ENCODE measurements at regions not wholly inside any gene's neighbourhood (a gene's known extent, or its start where the extent isn't known, plus 50 kb on each side); places are given as distances from the start of the nearest gene placed in this dataset.

GRCh38 chr2:196376984-196377877 lies 205.9 kb upstream of the STK17B start:
- Histone ChIP-seq H3K36me3 (ENCODE audit: control insufficient read depth, insufficient read depth, low read length) (no peaks in the 10 kb centered on the region), H3K4me1 (ENCODE audit: control insufficient read depth, insufficient read depth, low read length) (no peaks in the 10 kb centered on the region), H3K4me3 (ENCODE audit: low read length) (no peak overlapping the region), H3K9me3 (ENCODE audit: control insufficient read depth, insufficient read depth, low read length) (no peaks in the 10 kb centered on the region), H3K27me3 (ENCODE audit: control insufficient read depth, insufficient read depth, low read length) (no peaks in the 10 kb centered on the region), H3K27ac (ENCODE audit: low read length) (no peak overlapping the region)
- no peak for TF ChIP-seq CTCF (IDR thresholded peaks at IDR 0.05)
- Mint-ChIP-seq H3K27ac (no peak overlapping the region), H3K27me3 (ENCODE audit: low read depth in 2 of 2) (peaks cover 3 to 27% of the 10 kb centered on the region in 2 donors), H3K4me1 (no peaks in the 10 kb centered on the region), H3K4me3 (no peak overlapping the region), H3K9me3 (no peaks in the 10 kb centered on the region), H3K36me3 (no peaks in the 10 kb centered on the region)
- 84% methylated on average over 4 of the region's 8 CpGs for WGBS (ENCODE audit: insufficient coverage)
- ATAC-seq (no peak), DNase-seq (no peak)
- intact Hi-C loops (cut with micrococcal nuclease): no loop called here

GRCh38 chr2:196379600-196379999 lies 208.2 kb upstream of the STK17B start:
- H3K27me3 Mint-ChIP-seq (ENCODE audit: low read depth in 2 of 2): peaks cover 8 to 27% of the 10 kb centered on the region in 2 donors
- H3K27ac Mint-ChIP-seq: no peak overlapping the region
- no peak for TF ChIP-seq CTCF (IDR thresholded peaks at IDR 0.05)
- H3K4me3 Mint-ChIP-seq: no peak overlapping the region
- no peaks in the 10 kb centered on the region for H3K9me3 ChIP-seq (ENCODE audit: control insufficient read depth, insufficient read depth, low read length)
- H3K27ac ChIP-seq (ENCODE audit: low read length): no peak overlapping the region
- H3K36me3 Mint-ChIP-seq: no peaks in the 10 kb centered on the region
- no peak overlapping the region for H3K4me3 ChIP-seq (ENCODE audit: low read length)
- no peaks in the 10 kb centered on the region for H3K9me3 Mint-ChIP-seq
- no peak for ATAC-seq
- DNase-seq: no peak
- intact Hi-C loops (cut with micrococcal nuclease): no loop called here
- H3K36me3 ChIP-seq (ENCODE audit: control insufficient read depth, insufficient read depth, low read length): no peaks in the 10 kb centered on the region
- H3K4me1 Mint-ChIP-seq: no peaks in the 10 kb centered on the region
- 93% methylated on average over 3 of the region's 3 CpGs for WGBS (ENCODE audit: insufficient coverage)
- H3K27me3 ChIP-seq (ENCODE audit: control insufficient read depth, insufficient read depth, low read length): no peaks in the 10 kb centered on the region
- H3K4me1 ChIP-seq (ENCODE audit: control insufficient read depth, insufficient read depth, low read length): no peaks in the 10 kb centered on the region

- Mint-ChIP-seq H3K27me3 (ENCODE audit: low read depth in 2 of 2) (peaks cover 8 to 27% of the 10 kb centered on the region in 2 donors), H3K36me3 (no peaks in the 10 kb centered on the region), H3K27ac (no peak overlapping the region), H3K4me3 (no peak overlapping the region), H3K4me1 (no peaks in the 10 kb centered on the region), H3K9me3 (no peaks in the 10 kb centered on the region)
- intact Hi-C loops (cut with micrococcal nuclease): no loop called here
- Histone ChIP-seq H3K4me1 (ENCODE audit: control insufficient read depth, insufficient read depth, low read length) (no peaks in the 10 kb centered on the region), H3K9me3 (ENCODE audit: control insufficient read depth, insufficient read depth, low read length) (no peaks in the 10 kb centered on the region), H3K27ac (ENCODE audit: low read length) (no peak overlapping the region), H3K36me3 (ENCODE audit: control insufficient read depth, insufficient read depth, low read length) (no peaks in the 10 kb centered on the region), H3K4me3 (ENCODE audit: low read length) (no peak overlapping the region), H3K27me3 (ENCODE audit: control insufficient read depth, insufficient read depth, low read length) (no peaks in the 10 kb centered on the region)
- ATAC-seq (no peak), DNase-seq (no peak)
- WGBS (ENCODE audit: insufficient coverage): 83% methylated on average over 1 of the region's 1 CpG
- no peak for TF ChIP-seq CTCF (IDR thresholded peaks at IDR 0.05)
Measured at GRCh38 chr2:196380098-196380497, 208.7 kb upstream of the STK17B start.

- H3K36me3 ChIP-seq (ENCODE audit: control insufficient read depth, insufficient read depth, low read length): no peaks in the 10 kb centered on the region
- H3K4me3 Mint-ChIP-seq: no peak overlapping the region
- H3K36me3 Mint-ChIP-seq: no peaks in the 10 kb centered on the region
- no peak for ATAC-seq
- no peak for TF ChIP-seq CTCF (IDR thresholded peaks at IDR 0.05)
- no peak overlapping the region for H3K4me3 ChIP-seq (ENCODE audit: low read length)
- peaks cover 8 to 27% of the 10 kb centered on the region in 2 donors for H3K27me3 Mint-ChIP-seq (ENCODE audit: low read depth in 2 of 2)
- 88% methylated on average over 3 of the region's 3 CpGs for WGBS (ENCODE audit: insufficient coverage)
- H3K27ac Mint-ChIP-seq: no peak overlapping the region
- H3K9me3 ChIP-seq (ENCODE audit: control insufficient read depth, insufficient read depth, low read length): no peaks in the 10 kb centered on the region
- no peaks in the 10 kb centered on the region for H3K4me1 Mint-ChIP-seq
- H3K27me3 ChIP-seq (ENCODE audit: control insufficient read depth, insufficient read depth, low read length): no peaks in the 10 kb centered on the region
- DNase-seq: no peak
- H3K9me3 Mint-ChIP-seq: no peaks in the 10 kb centered on the region
- H3K27ac ChIP-seq (ENCODE audit: low read length): no peak overlapping the region
- intact Hi-C loops (cut with micrococcal nuclease): no loop called here
- H3K4me1 ChIP-seq (ENCODE audit: control insufficient read depth, insufficient read depth, low read length): no peaks in the 10 kb centered on the region
Measured at GRCh38 chr2:196380575-196380974, 209.2 kb upstream of the STK17B start.
